ENCODE measurements at regions not wholly inside any gene's neighbourhood (a gene's known extent, or its start where the extent isn't known, plus 50 kb on each side); places are given as distances from the start of the nearest gene placed in this dataset.
"Not testable (repeated sequence)": the region's sequence is repeated elsewhere in the genome, so short reads cannot be mapped to it uniquely, and the experiment has no call there.

DNA sequence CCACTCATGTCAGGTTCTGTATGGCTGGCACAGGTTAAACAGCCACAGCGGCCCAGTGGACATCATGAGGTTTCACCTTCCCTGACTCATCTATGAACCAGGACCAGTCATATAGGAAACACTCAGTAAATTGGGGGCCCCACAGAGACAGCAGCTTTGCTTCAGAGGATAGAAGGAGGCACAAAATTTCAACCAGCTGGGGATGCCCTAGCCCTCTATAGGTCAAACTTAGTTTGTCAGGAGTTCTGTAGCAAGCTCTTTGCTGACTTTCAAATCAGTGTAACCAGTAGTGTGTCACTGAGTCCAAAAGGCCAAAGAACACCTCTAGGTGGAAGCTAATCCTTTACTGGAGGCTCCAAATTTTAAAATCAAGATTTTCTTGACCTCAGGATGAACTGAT is 4157.8 kb upstream of the TPTE start:
- H3K79me2 ChIP-seq (ENCODE audit: low read length); H3K9me2 ChIP-seq (replicated peaks; ENCODE audit: insufficient read depth, low read length); H3K4me3 ChIP-seq (ENCODE audit: low read length); H2AFZ ChIP-seq (ENCODE audit: low read length); H3F3A ChIP-seq (ENCODE audit: insufficient read depth, low read length); H3K36me3 ChIP-seq (replicated peaks; ENCODE audit: insufficient read depth, low read length); H3K9ac ChIP-seq (ENCODE audit: low read length); H3K4me1 ChIP-seq (ENCODE audit: low read length); H3K27me3 ChIP-seq (replicated peaks; ENCODE audit: insufficient read depth, low read length); H3K9me3 ChIP-seq (replicated peaks; ENCODE audit: insufficient read depth, low read length); H3K4me2 ChIP-seq (ENCODE audit: low read depth, low read length); H4K20me1 ChIP-seq (ENCODE audit: insufficient read depth, low read length); DNase-seq; H3K27ac ChIP-seq (ENCODE audit: low read length): not testable (repeated sequence)

DNA sequence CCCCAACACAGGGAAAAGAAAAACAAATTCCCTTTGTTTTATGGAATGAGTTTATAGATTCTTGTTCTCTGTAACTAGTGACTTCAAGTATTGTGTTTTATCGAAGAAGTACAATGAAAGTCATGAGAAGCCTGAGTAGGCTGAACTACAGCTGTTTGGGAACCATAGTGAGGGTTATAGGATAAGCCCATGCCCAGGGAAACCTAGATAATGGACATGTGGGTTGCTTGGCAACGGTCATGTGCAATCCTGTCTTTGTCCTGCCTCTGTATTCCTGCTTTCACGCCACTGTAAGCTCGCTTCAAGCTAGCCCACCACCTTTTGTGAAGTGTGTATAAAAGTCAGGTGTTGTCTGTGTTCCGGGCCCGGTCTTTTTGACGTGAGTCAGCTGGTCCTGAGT is 4152.6 kb upstream of the TPTE start:
- H3K79me2 ChIP-seq (ENCODE audit: low read length); H3K9me3 ChIP-seq (replicated peaks; ENCODE audit: insufficient read depth, low read length); H3K4me1 ChIP-seq (ENCODE audit: low read length); H3K27me3 ChIP-seq (replicated peaks; ENCODE audit: insufficient read depth, low read length); H3K9ac ChIP-seq (ENCODE audit: low read length); H3K4me2 ChIP-seq (ENCODE audit: low read depth, low read length); DNase-seq; H3K27ac ChIP-seq (ENCODE audit: low read length); H2AFZ ChIP-seq (ENCODE audit: low read length); H3K9me2 ChIP-seq (replicated peaks; ENCODE audit: insufficient read depth, low read length); H3F3A ChIP-seq (ENCODE audit: insufficient read depth, low read length); H3K36me3 ChIP-seq (replicated peaks; ENCODE audit: insufficient read depth, low read length); H4K20me1 ChIP-seq (ENCODE audit: insufficient read depth, low read length): not testable (repeated sequence)
- peak overlapping the region; percentile 43; the same call in 1 of the 2 replicates for H3K4me3 ChIP-seq (ENCODE audit: low read length)

DNA sequence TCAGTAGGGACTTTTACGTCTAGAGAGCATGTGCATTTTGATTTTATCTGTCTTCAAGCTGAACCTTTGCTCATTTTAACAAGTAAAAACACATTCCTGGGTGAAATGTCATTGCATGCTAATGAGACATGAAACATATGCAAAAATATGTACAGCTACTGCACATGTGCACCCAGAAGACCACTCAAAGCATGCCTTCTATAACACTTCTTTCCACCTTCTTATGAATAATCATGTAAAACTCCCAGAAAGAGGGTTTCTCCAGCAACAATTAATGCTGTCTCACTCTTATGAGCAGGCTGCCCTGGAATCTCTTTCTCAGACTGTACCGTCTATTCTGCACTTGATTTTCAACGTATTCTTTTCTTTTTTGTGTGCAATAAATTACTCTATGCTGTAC is 4148.1 kb upstream of the TPTE start:
- H3K79me2 ChIP-seq (ENCODE audit: low read length); H3K9me2 ChIP-seq (replicated peaks; ENCODE audit: insufficient read depth, low read length); H3F3A ChIP-seq (ENCODE audit: insufficient read depth, low read length); H3K9me3 ChIP-seq (replicated peaks; ENCODE audit: insufficient read depth, low read length); H3K4me1 ChIP-seq (ENCODE audit: low read length); H2AFZ ChIP-seq (ENCODE audit: low read length); H3K27me3 ChIP-seq (replicated peaks; ENCODE audit: insufficient read depth, low read length); H4K20me1 ChIP-seq (ENCODE audit: insufficient read depth, low read length); H3K36me3 ChIP-seq (replicated peaks; ENCODE audit: insufficient read depth, low read length); H3K9ac ChIP-seq (ENCODE audit: low read length): not testable (repeated sequence)
- peak overlapping the region; percentile 62 for H3K4me2 ChIP-seq (ENCODE audit: low read depth, low read length)
- DNase-seq: peak; percentile 6
- peak overlapping the region; percentile 49; the same call in 1 of the 2 replicates for H3K4me3 ChIP-seq (ENCODE audit: low read length)
- peak overlapping the region; percentile 53; the same call in 1 of the 2 replicates for H3K27ac ChIP-seq (ENCODE audit: low read length)

DNA sequence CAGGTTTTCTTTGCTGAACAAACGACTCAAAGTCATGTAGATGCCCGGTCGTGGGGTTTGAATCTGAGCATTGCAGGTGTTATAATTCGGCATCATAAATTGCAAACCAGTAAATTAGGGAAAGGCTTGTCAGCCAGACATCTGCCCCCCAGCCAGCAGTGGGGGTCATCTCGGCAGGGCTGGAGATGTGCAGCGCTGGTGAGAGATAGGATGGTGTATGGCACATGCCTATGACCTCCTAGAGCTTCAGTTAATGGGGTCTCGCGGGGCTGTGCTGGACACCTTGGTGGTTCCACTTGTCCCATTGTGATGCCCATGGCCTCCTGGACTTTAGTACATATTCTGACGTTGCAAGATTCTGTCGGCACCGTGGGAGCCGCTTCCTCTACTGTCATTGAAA is 4147.2 kb upstream of the TPTE start:
- H3K4me3 ChIP-seq (ENCODE audit: low read length); H3K9me2 ChIP-seq (replicated peaks; ENCODE audit: insufficient read depth, low read length); H3K79me2 ChIP-seq (ENCODE audit: low read length); H3K36me3 ChIP-seq (replicated peaks; ENCODE audit: insufficient read depth, low read length); H3K4me1 ChIP-seq (ENCODE audit: low read length); H3F3A ChIP-seq (ENCODE audit: insufficient read depth, low read length); H3K9ac ChIP-seq (ENCODE audit: low read length); H3K27ac ChIP-seq (ENCODE audit: low read length); H3K27me3 ChIP-seq (replicated peaks; ENCODE audit: insufficient read depth, low read length); H3K9me3 ChIP-seq (replicated peaks; ENCODE audit: insufficient read depth, low read length); H4K20me1 ChIP-seq (ENCODE audit: insufficient read depth, low read length): not testable (repeated sequence)
- DNase-seq: peak; percentile 7
- Histone ChIP-seq H2AFZ (ENCODE audit: low read length) (0 out of 2 replicates have a peak overlapping the region, but pooled peaks have one; percentile 91), H3K4me2 (ENCODE audit: low read depth, low read length) (peak overlapping the region; percentile 77)

DNA sequence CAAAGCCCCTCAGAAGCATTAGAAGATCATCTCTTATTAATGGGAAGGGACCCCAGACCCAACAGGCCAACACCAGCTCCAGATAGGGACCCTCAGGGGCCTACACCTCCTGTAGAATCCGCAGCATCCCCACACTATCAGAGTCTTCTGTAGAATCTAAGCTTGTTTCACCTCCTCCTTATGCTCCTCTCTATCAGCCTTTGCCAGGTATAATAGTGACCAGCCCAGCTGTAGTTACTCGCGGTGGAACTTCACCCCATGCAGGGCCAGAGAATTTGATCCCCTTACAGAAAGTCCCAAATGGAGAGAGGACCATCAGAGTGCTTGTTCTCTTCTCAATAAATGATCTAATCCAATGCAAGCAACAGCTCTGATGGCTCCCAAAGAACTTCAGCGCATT is 4146.5 kb upstream of the TPTE start:
- H3F3A ChIP-seq (ENCODE audit: insufficient read depth, low read length); H3K79me2 ChIP-seq (ENCODE audit: low read length); DNase-seq; H3K27ac ChIP-seq (ENCODE audit: low read length); H3K9me2 ChIP-seq (replicated peaks; ENCODE audit: insufficient read depth, low read length); H4K20me1 ChIP-seq (ENCODE audit: insufficient read depth, low read length); H3K4me3 ChIP-seq (ENCODE audit: low read length); H3K36me3 ChIP-seq (replicated peaks; ENCODE audit: insufficient read depth, low read length); H3K27me3 ChIP-seq (replicated peaks; ENCODE audit: insufficient read depth, low read length); H3K9me3 ChIP-seq (replicated peaks; ENCODE audit: insufficient read depth, low read length); H2AFZ ChIP-seq (ENCODE audit: low read length); H3K4me1 ChIP-seq (ENCODE audit: low read length); H3K4me2 ChIP-seq (ENCODE audit: low read depth, low read length); H3K9ac ChIP-seq (ENCODE audit: low read length): not testable (repeated sequence)

DNA sequence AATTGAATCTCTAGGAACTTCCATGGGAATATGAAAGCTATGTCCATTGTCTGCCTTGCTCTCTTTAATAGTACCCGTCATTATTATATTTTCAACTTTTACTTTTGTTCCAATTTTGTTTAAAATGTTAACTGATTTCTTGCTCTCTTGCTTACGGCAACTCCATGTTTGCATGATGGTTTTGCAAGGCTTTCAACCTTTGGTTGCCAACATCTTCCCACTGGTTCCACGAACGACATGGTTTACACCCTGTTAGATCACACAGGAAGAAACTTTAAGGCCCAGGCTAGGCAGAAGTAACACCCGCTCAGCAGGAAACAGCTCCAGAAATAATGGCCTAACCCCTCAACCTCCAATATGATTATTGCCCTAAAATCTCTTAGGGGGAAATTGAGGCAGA is 4145.6 kb upstream of the TPTE start:
- not testable (repeated sequence) for H3K9me2 ChIP-seq (replicated peaks; ENCODE audit: insufficient read depth, low read length); H3K9me3 ChIP-seq (replicated peaks; ENCODE audit: insufficient read depth, low read length); H3K4me1 ChIP-seq (ENCODE audit: low read length); H3F3A ChIP-seq (ENCODE audit: insufficient read depth, low read length); H3K27me3 ChIP-seq (replicated peaks; ENCODE audit: insufficient read depth, low read length); DNase-seq; H4K20me1 ChIP-seq (ENCODE audit: insufficient read depth, low read length); H3K36me3 ChIP-seq (replicated peaks; ENCODE audit: insufficient read depth, low read length); H2AFZ ChIP-seq (ENCODE audit: low read length); H3K27ac ChIP-seq (ENCODE audit: low read length); H3K9ac ChIP-seq (ENCODE audit: low read length); H3K4me2 ChIP-seq (ENCODE audit: low read depth, low read length); H3K79me2 ChIP-seq (ENCODE audit: low read length); H3K4me3 ChIP-seq (ENCODE audit: low read length)

DNA sequence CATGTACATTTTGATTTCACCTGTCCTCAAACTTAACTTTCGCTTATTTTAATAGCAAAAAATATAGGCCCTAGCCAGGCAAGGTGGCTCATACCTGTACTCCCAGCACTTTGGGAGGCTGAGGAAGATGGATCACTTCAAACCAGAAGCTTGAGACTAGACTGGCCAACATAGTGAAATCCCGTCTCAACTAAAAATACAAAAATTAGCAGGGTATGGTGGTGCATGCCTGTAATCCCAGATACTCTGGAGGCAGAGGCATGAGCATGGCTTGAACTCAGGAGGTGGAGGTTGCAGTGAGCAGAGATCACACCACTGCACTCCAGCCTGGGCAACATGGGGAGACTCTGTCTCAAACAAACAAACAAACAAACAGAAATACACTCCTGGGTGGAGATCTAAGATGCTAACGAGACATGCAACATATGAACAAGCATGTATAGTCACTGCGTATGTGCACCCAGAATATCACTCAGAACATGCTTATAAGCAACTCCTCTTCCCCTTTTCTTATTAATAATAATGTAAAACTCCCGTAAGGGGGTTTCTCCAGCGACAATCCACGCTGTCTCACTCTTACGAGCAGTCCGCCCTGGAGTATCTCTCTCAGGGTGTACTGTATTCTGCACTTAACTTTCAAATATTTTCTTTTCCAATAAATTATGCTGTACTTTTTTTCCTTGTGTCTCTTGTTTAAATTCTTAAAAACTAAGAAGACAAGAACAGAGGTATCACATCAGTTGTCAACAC is 4144.9 kb upstream of the TPTE start:
- not testable (repeated sequence) for H4K20me1 ChIP-seq (ENCODE audit: insufficient read depth, low read length); H3K4me2 ChIP-seq (ENCODE audit: low read depth, low read length); H3K79me2 ChIP-seq (ENCODE audit: low read length); H3K4me3 ChIP-seq (ENCODE audit: low read length); H3F3A ChIP-seq (ENCODE audit: insufficient read depth, low read length); H3K4me1 ChIP-seq (ENCODE audit: low read length); H3K9me2 ChIP-seq (replicated peaks; ENCODE audit: insufficient read depth, low read length); DNase-seq; H3K9me3 ChIP-seq (replicated peaks; ENCODE audit: insufficient read depth, low read length); H2AFZ ChIP-seq (ENCODE audit: low read length); H3K27ac ChIP-seq (ENCODE audit: low read length); H3K27me3 ChIP-seq (replicated peaks; ENCODE audit: insufficient read depth, low read length); H3K9ac ChIP-seq (ENCODE audit: low read length); H3K36me3 ChIP-seq (replicated peaks; ENCODE audit: insufficient read depth, low read length)

Measured in MM.1S (cell line).